Naive thymus-derived CD4-positive, alpha-beta T cell (primary cell): ENCODE measurements at regions not wholly inside any gene's neighbourhood (a gene's known extent, or its start where the extent isn't known, plus 50 kb on each side); places are given as distances from the start of the nearest gene placed in this dataset.

Experiments used
- ATAC-seq: fragments of 150-1000 bp; cut with Tn5 transposase; 2 replicates; pipeline ENCODE4 v1.10.0; 2021; ENCODE audit warnings: mild to moderate bottlenecking, moderate library complexity
- CTCF ChIA-PET: fragments of 350-600 bp; sonication (Branson Sonifier 250); formaldehyde crosslinking; loops from one replicate; lab custom pipeline; 2021; ENCODE audit warnings: antibody characterized with exemption; lab: Charles Lee
- POLR2A ChIA-PET: fragments of 350-600 bp; sonication (Branson Sonifier 250); formaldehyde crosslinking; loops from one replicate; lab custom pipeline; 2021; ENCODE audit warnings: antibody characterized with exemption, inconsistent platforms; lab: Charles Lee
- DNase-seq, 9 donors: peaks; one replicate each; pipeline versions ENCODE4 v3.0.0 to v3.0.0-alpha.2; 2020 to 2022; ENCODE audit warnings: mixed read lengths in 1 of 9
- H3K27ac ChIP-seq: one replicate; pipeline ENCODE4 v1.7.0; 2013; ENCODE audit warnings: mild to moderate bottlenecking, low read depth, low read length, moderate library complexity
- H3K27me3 ChIP-seq, 2 donors: one replicate each; pipeline ENCODE4 v1.7.0; 2013; ENCODE audit warnings: low read length in 2 of 2, mild to moderate bottlenecking in 2 of 2, moderate library complexity in 2 of 2; ENCODE audit not compliant: control insufficient read depth in 2 of 2, insufficient read depth in 2 of 2
- H3K36me3 ChIP-seq, 3 experiments: 1 replicate in 2 of 3; 2 replicates in 1 of 3; pipeline ENCODE4 v1.7.0; 2013; ENCODE audit warnings: low read length in 3 of 3, mild to moderate bottlenecking in 3 of 3, moderate library complexity in 1 of 3; ENCODE audit not compliant: insufficient read depth in 3 of 3, control insufficient read depth in 2 of 3
- H3K4me1 ChIP-seq, 2 donors: one replicate each; pipeline ENCODE4 v1.7.0; 2013; ENCODE audit warnings: low read length in 2 of 2, mild to moderate bottlenecking in 2 of 2, moderate library complexity in 1 of 2; ENCODE audit not compliant: control insufficient read depth in 2 of 2, insufficient read depth in 2 of 2
- H3K4me3 ChIP-seq: 2 replicates; pipeline ENCODE4 v1.7.0; 2013; ENCODE audit warnings: mild to moderate bottlenecking, low read length
- H3K9me3 ChIP-seq, 3 experiments: 1 replicate in 2 of 3; 2 replicates in 1 of 3; pipeline ENCODE4 v1.7.0; 2013; ENCODE audit warnings: low read length in 3 of 3; ENCODE audit not compliant: control insufficient read depth in 2 of 3
- H3K27ac Mint-ChIP-seq, 9 donors: one replicate each; pipeline ENCODE4 v1.8.0; 2020 to 2022; ENCODE audit warnings: mixed read lengths in 9 of 9, mild to moderate bottlenecking in 8 of 9, moderate library complexity in 5 of 9, inconsistent platforms in 2 of 9
- H3K27me3 Mint-ChIP-seq, 5 donors: one replicate each; pipeline ENCODE4 v1.8.0; 2021 to 2022; ENCODE audit warnings: mixed read lengths in 5 of 5, mild to moderate bottlenecking in 1 of 5
- H3K36me3 Mint-ChIP-seq, 5 donors: one replicate each; pipeline ENCODE4 v1.8.0; 2020 to 2022; ENCODE audit warnings: mixed read lengths in 5 of 5, mild to moderate bottlenecking in 3 of 5, inconsistent platforms in 1 of 5
- H3K4me1 Mint-ChIP-seq, 7 donors: one replicate each; pipeline ENCODE4 v1.8.0; 2020 to 2022; ENCODE audit warnings: mixed read lengths in 7 of 7, mild to moderate bottlenecking in 3 of 7, inconsistent platforms in 1 of 7
- H3K4me3 Mint-ChIP-seq, 10 donors: one replicate each; pipeline ENCODE4 v1.8.0; 2020 to 2022; ENCODE audit warnings: mild to moderate bottlenecking in 10 of 10, mixed read lengths in 10 of 10, moderate library complexity in 6 of 10, inconsistent platforms in 2 of 10
- H3K9me3 Mint-ChIP-seq, 11 donors: one replicate each; pipeline ENCODE4 v1.8.0; 2020 to 2022; ENCODE audit warnings: mixed read lengths in 11 of 11, mild to moderate bottlenecking in 4 of 11, inconsistent platforms in 1 of 11, moderate library complexity in 1 of 11
- intact Hi-C, 2 donors: fragments of 100-400 bp; cut with micrococcal nuclease; formaldehyde crosslinking; loops; one replicate each; pipeline ENCODE4 v1.15.1; 2023

- Histone ChIP-seq H3K4me3 (no peak overlapping the region), H3K27ac (no peak overlapping the region), H3K4me1 (no peaks in the 10 kb centered on the region), H3K36me3 (no peaks in the 10 kb centered on the region), H3K27me3 (no peaks in the 10 kb centered on the region), H3K9me3 (no peaks in the 10 kb centered on the region)
- ATAC-seq (no peak), DNase-seq (no peak)
- H3K9me3 Mint-ChIP-seq, result peaks cover 0 to 16% (median 5%) of the 10 kb centered on the region in 11 donors
- no peak overlapping the region for H3K4me3 Mint-ChIP-seq
- intact Hi-C loops, result no loop called here
- H3K36me3 Mint-ChIP-seq, result no peaks in the 10 kb centered on the region
- no peaks in the 10 kb centered on the region for H3K27me3 Mint-ChIP-seq
- H3K27ac Mint-ChIP-seq, result no peak overlapping the region
- POLR2A ChIA-PET, result no interaction called here
- no peaks in the 10 kb centered on the region for H3K4me1 Mint-ChIP-seq
- CTCF ChIA-PET, result no interaction called here
These were observed 1614.6 kb downstream of the PCDH7 start for GRCh38 chr4:32334759-32335158.

DNA sequence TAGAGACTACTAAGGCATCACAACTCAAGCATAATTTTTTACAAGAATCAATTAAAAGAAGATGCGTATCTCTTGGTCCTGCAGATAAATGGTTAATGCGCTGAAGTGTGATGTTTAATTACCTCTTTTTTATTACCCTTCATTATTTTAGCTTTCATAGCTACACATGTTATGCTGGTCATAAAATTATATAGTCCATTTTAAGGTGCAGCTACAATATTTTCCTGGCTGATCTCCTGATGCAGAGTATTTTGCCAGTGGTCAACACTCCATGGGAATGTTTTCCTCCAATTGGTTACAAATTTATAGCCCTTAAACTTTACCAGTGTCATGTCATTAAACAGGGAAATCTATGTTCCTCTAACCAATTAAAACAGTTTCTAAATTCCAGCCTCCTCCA lies 1617.2 kb downstream of the PCDH7 start:
- intact Hi-C loops, result no loop called here
- no peak overlapping the region for H3K4me3 ChIP-seq
- ChIA-PET CTCF (no interaction called here), POLR2A (no interaction called here)
- Mint-ChIP-seq H3K27me3 (no peaks in the 10 kb centered on the region), H3K27ac (no peak overlapping the region), H3K4me3 (no peak overlapping the region), H3K9me3 (peaks cover 2 to 13% (median 5%) of the 10 kb centered on the region in 11 donors), H3K4me1 (no peaks in the 10 kb centered on the region), H3K36me3 (no peaks in the 10 kb centered on the region)
- H3K27ac ChIP-seq, result no peak overlapping the region
- no peaks in the 10 kb centered on the region for H3K9me3 ChIP-seq
- no peaks in the 10 kb centered on the region for H3K4me1 ChIP-seq
- DNase-seq, result no peak
- no peaks in the 10 kb centered on the region for H3K27me3 ChIP-seq
- no peak for ATAC-seq
- H3K36me3 ChIP-seq, result no peaks in the 10 kb centered on the region

DNA sequence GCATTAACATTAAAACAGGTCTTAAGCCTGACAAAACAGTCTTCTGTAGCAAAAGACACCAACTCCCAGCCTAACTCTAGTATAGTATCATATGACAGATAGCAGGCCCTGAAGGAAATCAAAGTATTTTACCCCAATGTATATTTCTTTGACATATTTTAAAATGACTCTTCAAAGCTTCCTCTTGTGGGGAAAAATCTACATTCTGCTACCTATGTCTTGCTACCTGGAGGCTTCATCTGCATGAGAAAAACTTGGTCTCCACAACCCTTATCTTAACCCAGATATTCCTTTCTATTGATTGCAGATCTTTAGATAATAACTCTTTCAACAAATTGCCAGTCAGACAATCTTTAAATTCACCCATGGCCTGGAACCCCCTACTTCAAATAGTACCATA lies 1620.4 kb downstream of the PCDH7 start:
- no peak overlapping the region for H3K4me3 ChIP-seq

DNA sequence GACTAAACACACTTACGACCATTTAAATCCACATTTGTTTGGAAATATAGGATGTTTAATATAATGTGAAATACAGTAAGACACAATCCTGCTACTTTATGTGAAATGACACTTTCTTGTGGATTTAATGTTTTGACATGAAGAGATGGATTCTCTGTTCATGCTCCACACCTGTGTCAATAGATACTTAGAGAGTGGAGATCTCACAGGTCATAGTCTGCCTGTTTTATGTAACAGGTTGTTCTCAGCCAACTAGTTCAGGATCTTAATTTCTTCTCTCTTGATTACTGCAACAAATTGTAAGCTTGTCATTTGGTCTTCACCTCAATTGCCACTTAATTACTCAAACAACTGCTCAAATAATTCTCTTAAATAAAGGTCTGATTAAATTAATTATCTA lies 1621.2 kb downstream of the PCDH7 start:
- CTCF ChIA-PET, result no interaction called here

More for the DNA sequence above, 1620.4 kb downstream of the PCDH7 start:
- ChIA-PET CTCF (no interaction called here), POLR2A (no interaction called here)
- DNase-seq (no peak), ATAC-seq (no peak)
- Histone ChIP-seq H3K27ac (no peak overlapping the region), H3K9me3 (no peaks in the 10 kb centered on the region), H3K36me3 (no peaks in the 10 kb centered on the region), H3K4me1 (no peaks in the 10 kb centered on the region), H3K27me3 (no peaks in the 10 kb centered on the region)
- Mint-ChIP-seq H3K27ac (no peak overlapping the region), H3K4me1 (no peaks in the 10 kb centered on the region), H3K4me3 (no peak overlapping the region), H3K36me3 (no peaks in the 10 kb centered on the region), H3K27me3 (no peaks in the 10 kb centered on the region), H3K9me3 (peaks cover 0 to 13% (median 6%) of the 10 kb centered on the region in 11 donors)
- intact Hi-C loops, result no loop called here

DNA sequence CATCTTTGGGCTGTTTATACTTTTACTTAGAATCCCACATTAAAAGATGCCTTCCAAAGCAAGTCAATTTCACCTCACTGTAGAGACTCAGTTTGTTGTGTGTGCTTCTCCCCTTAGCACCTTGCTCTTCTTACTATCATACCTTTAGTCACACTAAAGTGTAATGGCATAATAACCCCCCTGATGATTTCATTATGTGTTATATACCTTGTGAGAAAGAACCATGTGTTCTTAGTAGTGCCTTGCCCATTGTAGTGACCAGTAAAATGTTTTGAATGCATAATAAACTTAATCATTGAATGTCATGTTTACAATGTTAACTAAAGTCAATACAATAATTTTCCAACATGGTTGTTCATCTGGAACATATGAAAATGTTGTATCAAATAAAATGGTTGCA lies 1621.9 kb downstream of the PCDH7 start:
- Mint-ChIP-seq H3K27me3 (no peaks in the 10 kb centered on the region), H3K9me3 (peaks cover 0 to 13% (median 6%) of the 10 kb centered on the region in 11 donors)
- intact Hi-C loops, result no loop called here

More for the DNA sequence above, 1621.2 kb downstream of the PCDH7 start:
- Histone ChIP-seq H3K27me3 (no peaks in the 10 kb centered on the region), H3K9me3 (no peaks in the 10 kb centered on the region), H3K4me3 (no peak overlapping the region), H3K27ac (no peak overlapping the region), H3K36me3 (no peaks in the 10 kb centered on the region), H3K4me1 (no peaks in the 10 kb centered on the region)
- intact Hi-C loops, result no loop called here
- no peaks in the 10 kb centered on the region for H3K4me1 Mint-ChIP-seq
- no peak overlapping the region for H3K4me3 Mint-ChIP-seq
- ATAC-seq, result no peak
- POLR2A ChIA-PET, result no interaction called here
- DNase-seq, result no peak
- H3K9me3 Mint-ChIP-seq, result peaks cover 0 to 13% (median 6%) of the 10 kb centered on the region in 11 donors
- no peaks in the 10 kb centered on the region for H3K27me3 Mint-ChIP-seq
- H3K27ac Mint-ChIP-seq, result no peak overlapping the region
- no peaks in the 10 kb centered on the region for H3K36me3 Mint-ChIP-seq

DNA sequence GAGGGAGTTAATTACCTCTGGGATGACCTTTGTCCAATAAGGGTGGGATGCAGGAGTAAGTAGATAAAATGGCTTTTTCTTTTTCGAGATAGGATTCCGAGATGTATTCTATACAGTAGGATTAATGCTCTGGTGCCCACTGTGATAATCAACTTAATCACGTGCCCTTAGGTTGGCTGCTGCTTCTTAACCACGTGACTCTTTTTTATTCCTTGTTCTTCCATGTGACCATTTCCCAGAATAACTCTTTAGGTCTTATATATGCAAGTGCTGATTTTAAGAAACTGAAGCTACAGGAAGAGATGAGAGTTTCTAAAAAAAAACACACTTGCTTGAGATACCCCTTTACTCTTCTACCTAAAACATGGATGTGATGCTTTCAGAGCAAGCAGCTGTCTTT lies 1628.9 kb downstream of the PCDH7 start:
- DNase-seq (no peak), ATAC-seq (no peak)
- Mint-ChIP-seq H3K9me3 (peaks cover 0 to 27% (median 4%) of the 10 kb centered on the region in 11 donors), H3K36me3 (no peaks in the 10 kb centered on the region), H3K27ac (no peak overlapping the region), H3K4me3 (no peak overlapping the region), H3K27me3 (no peaks in the 10 kb centered on the region), H3K4me1 (no peaks in the 10 kb centered on the region)
- intact Hi-C loops, result no loop called here
- ChIA-PET CTCF (no interaction called here), POLR2A (no interaction called here)
- Histone ChIP-seq H3K27me3 (no peaks in the 10 kb centered on the region), H3K9me3 (no peaks in the 10 kb centered on the region), H3K4me1 (no peaks in the 10 kb centered on the region), H3K4me3 (no peak overlapping the region), H3K36me3 (no peaks in the 10 kb centered on the region), H3K27ac (no peak overlapping the region)

More for the DNA sequence above, 1621.9 kb downstream of the PCDH7 start:
- Histone ChIP-seq H3K27me3 (no peaks in the 10 kb centered on the region), H3K27ac (no peak overlapping the region), H3K4me1 (no peaks in the 10 kb centered on the region), H3K36me3 (no peaks in the 10 kb centered on the region), H3K9me3 (no peaks in the 10 kb centered on the region), H3K4me3 (no peak overlapping the region)
- ATAC-seq (no peak), DNase-seq (no peak)
- Mint-ChIP-seq H3K4me3 (no peak overlapping the region), H3K36me3 (no peaks in the 10 kb centered on the region), H3K4me1 (no peaks in the 10 kb centered on the region), H3K27ac (no peak overlapping the region)
- ChIA-PET CTCF (no interaction called here), POLR2A (no interaction called here)

- H3K9me3 ChIP-seq, result no peaks in the 10 kb centered on the region
- Mint-ChIP-seq H3K27ac (no peak overlapping the region), H3K4me1 (no peaks in the 10 kb centered on the region), H3K9me3 (peaks cover 0 to 24% (median 3%) of the 10 kb centered on the region in 11 donors), H3K27me3 (no peaks in the 10 kb centered on the region), H3K36me3 (no peaks in the 10 kb centered on the region), H3K4me3 (no peak overlapping the region)
- no peaks in the 10 kb centered on the region for H3K4me1 ChIP-seq
- ChIA-PET CTCF (no interaction called here), POLR2A (no interaction called here)
- DNase-seq (no peak), ATAC-seq (no peak)
- H3K27ac ChIP-seq, result no peak overlapping the region
- H3K36me3 ChIP-seq, result no peaks in the 10 kb centered on the region
- intact Hi-C loops, result no loop called here
- H3K27me3 ChIP-seq, result no peaks in the 10 kb centered on the region
- H3K4me3 ChIP-seq, result no peak overlapping the region
These were observed 1654.0 kb downstream of the PCDH7 start for GRCh38 chr4:32374206-32374605.
